ENCODE measurements at regions not wholly inside any gene's neighbourhood (a gene's known extent, or its start where the extent isn't known, plus 50 kb on each side); places are given as distances from the start of the nearest gene placed in this dataset.
"Not testable (repeated sequence)": the region's sequence is repeated elsewhere in the genome, so short reads cannot be mapped to it uniquely, and the experiment has no call there.

GRCh38 chr4:179040259-179040658 lies 1598.0 kb upstream of the AGA start:
- no peak for DNase-seq

DNA sequence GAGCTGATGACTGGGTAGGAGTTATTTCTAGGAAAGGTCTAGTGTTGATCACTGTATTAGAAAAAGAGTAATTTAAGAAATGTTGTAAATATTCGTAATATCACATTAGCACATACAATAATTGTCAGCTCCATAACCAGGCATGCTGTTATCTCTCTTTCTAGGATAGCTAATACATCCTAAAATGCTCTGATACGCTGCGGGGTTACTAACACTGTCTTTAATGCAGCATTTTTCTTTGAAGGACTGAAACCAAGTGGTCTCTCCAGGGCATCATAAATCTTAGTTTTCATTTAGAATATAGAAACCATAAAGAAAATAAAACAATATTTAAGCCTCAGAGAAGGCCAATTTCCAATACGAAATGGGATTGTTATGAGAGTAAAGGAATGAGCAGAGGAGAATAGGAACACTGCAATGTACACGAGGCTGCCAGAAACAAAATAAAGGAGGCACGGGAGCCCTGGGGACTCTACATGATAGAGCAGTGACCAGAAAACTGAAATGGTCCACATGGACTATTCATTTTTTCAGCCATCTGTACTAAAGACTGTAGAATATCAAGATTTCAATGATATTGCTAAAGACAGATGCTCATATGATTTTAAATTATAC lies 1606.7 kb upstream of the AGA start:
- no peak for DNase-seq

- DNase-seq, result no peak
These were observed 1609.0 kb upstream of the AGA start for GRCh38 chr4:179051206-179051605.

GRCh38 chr4:179059396-179059795 lies 1617.2 kb upstream of the AGA start:
- DNase-seq, result no peak

- not testable (repeated sequence) for DNase-seq
These were observed 1624.0 kb upstream of the AGA start for GRCh38 chr4:179066254-179066653.

DNA sequence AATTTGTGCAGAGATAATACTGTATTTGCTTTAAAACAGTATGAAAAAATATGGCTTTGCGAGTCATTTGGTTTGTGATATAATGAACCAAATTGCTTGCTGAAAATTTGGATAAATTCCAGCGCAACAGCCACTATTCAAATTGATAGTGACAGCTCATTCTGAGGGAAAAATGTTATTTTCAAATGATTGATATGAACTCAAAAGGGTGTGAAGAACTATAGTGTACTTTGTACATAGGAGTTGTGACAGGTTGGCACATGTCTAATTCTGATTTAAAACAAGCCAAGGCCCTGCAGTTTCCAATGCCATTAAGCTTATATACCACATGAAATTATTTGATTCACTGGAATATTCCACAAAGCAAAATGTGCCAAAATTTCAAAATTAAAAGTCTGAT lies 1628.9 kb upstream of the AGA start:
- DNase-seq, result no peak

DNA sequence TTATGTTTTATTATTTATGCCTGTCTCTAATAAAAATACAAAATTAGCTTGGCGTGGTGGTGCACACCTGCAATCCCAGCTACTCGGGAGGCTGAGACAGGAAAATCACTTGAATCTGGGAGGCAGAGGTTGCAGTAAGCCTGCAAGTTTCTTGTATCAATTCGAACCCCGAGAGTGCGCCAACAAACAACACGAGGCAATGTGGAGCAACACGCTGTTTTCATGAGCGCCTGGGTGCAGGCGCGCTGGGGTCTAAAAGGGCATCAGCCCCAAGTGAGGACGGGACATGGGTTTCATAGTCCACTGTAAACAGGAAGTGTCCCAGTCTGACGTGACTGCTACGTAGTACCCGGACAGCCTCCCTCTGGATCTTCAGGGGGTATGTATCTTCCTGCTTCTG lies 1634.6 kb upstream of the AGA start:
- DNase-seq, result no peak

DNA sequence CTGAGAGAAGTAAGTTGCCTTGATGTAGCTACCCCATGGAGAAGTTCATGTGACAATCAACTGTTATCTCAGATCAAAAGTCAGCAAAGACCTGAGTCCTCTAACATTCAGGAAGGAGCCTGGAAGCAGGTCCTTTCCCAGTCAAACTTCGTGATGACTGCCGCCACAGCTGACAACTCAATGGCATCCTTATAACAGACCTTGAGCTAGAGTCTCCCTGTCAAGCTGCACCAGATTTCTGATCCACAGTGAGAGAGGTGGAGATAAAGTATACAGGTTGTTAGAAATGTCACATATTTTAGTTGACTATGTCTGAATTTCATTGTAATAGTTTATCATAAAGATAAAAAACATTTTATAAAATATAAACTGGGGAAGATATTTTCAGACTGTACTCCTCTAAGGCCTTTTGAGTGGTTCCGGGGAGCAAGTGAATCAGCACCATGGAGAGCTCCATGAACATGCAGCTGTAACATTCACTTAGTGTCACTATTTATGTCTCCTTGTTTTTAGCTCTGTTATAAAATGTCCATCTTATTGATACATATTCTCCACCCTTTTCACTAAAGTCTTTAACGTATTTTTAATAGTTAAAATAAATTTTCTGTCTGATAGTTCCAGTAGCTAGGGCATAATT lies 1653.5 kb upstream of the AGA start:
- DNase-seq, result no peak

- DNase-seq, result no peak
These were observed 1655.5 kb upstream of the AGA start for GRCh38 chr4:179097741-179098140.

DNA sequence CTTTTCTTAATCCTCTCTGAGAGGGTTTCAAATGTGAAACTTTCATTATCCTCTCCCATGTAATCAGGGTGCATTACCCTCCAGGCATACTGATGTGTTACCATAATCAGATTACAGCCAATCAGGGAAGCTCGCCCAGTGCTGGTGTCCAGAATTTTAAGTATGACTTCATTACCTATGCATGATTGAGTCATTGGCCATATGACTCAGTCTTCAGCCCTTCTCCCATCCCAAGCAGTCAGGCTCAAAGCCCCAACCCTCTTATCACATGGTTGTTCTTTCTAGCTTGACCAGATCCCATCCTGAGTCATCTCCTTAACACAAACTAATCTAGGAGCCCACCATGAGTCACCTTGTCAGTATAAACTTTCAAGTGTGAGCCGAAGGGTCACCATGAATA lies 1668.1 kb upstream of the AGA start:
- no peak for DNase-seq

GRCh38 chr4:179110816-179111215 lies 1668.6 kb upstream of the AGA start:
- no peak for DNase-seq

- no peak for DNase-seq
These were observed 1670.4 kb upstream of the AGA start for GRCh38 chr4:179112441-179113170.

DNA sequence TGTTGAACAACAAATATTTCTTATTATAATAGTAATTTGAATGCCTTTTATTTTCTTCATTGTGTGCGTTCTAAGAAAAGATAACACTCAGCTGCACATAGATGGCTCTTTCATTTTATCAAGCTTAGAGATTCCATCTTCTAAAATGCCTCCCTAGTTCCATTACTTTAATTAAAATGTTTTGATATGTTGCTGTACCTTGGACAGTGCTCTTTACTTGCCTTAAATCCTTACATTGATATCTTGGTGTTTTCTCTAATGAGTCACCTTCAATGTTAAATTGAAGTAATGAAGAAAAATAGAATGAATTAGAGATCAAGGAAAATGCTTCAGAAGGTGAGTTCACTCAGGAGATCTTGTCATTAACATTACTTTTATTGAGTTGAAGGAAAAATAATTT lies 1672.4 kb upstream of the AGA start:
- DNase-seq, result no peak

- DNase-seq, result no peak
These were observed 1673.8 kb upstream of the AGA start for GRCh38 chr4:179116011-179116410.

- DNase-seq, result no peak
These were observed 1674.3 kb upstream of the AGA start for GRCh38 chr4:179116581-179116980.

GRCh38 chr4:179123084-179123483 lies 1680.8 kb upstream of the AGA start:
- no peak for DNase-seq

DNA sequence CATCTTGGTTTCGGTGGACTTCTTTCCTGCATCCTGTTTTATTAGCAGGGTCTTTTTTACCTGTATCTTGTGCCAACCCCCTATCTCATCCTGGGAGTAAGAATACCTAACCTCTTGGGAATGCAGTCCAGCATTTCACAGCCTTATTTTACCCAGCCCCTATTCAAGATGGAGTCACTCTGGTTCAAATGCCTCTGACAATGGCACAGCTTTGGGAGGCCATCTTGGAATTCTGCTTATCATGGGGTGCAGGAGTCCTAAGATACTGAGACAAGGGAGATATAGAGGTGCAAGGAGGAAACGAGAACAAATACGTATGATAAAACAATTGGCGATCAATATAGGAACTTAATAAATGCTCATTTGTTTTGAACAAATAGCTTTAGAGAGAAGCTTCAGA lies 1682.2 kb upstream of the AGA start:
- no peak for DNase-seq

- no peak for DNase-seq
These were observed 1682.7 kb upstream of the AGA start for GRCh38 chr4:179124957-179125356.

DNA sequence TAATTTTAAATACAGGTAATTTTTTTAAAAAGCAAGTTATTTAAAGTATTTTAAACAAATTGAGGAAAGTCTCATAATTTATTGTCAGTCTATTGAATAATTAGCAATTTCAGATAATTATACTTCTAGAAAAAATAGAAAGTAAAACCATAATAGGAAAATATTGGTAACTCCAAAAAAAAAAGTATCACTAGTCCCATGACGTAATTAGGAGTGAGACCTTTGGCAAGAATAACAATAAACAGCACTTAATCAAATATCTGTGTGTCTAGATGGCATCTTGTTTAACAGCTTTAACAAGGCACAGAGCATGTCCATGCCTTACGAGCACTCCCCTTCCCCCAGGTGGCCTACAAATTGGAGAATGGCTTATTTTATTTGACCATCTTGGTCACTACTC lies 1683.6 kb upstream of the AGA start:
- DNase-seq, result no peak

DNA sequence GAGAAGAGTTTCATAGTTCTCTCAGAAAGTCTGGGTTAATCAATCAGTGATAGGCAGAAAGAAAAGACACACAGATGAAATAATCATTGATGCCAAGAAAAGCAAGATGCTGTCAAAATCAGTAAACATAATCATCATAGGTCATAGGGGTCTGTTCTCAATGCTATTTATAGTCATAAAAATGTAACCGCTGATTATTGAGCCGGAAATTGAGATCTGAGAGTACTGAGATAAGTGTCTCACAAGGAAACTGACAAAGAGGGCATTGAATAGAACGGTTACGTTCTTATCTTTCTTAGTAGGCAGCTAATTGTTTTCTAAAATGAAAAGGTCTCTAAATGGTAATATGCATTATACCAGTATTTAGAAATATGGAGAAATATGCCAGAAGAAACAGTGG lies 1686.1 kb upstream of the AGA start:
- no peak for DNase-seq

DNA sequence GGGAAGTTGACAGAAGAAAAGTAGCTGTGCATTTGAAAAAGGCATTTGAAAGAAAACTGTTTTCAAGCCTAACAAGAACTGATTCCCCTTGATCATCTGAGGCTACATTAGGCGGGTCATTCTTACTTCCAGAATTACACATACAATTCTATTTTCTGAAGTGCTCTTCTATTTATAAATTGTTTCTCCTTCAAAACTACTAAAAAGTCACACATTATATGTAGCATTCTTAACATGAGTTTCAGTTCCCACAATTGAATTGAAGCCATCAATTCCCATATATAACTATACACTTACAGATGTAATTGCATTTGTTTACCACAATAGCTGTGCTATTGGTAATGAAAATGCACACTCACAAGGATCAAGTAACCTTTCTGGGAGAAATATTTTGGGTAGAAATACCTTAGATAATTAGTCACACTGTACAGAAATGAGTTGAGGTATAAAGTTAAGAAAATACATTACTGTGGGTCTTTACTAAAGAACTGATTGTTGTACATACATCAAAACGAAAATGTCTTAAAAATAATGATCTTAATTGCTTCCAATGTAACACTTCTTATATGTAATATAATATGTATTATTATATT lies 1688.0 kb upstream of the AGA start:
- DNase-seq, result no peak

- DNase-seq, result no peak
These were observed 1703.7 kb upstream of the AGA start for GRCh38 chr4:179145746-179146525.

GRCh38 chr4:179151770-179152169 lies 1709.5 kb upstream of the AGA start:
- DNase-seq, result no peak

Measured in stimulated activated CD8-positive, alpha-beta memory T cell treated with anti-CD3 and anti-CD28 coated beads, Interleukin-4, amount 100 ng/mL, for 48 hours (primary cell).